ENCODE measurements at regions not wholly inside any gene's neighbourhood (a gene's known extent, or its start where the extent isn't known, plus 50 kb on each side); places are given as distances from the start of the nearest gene placed in this dataset.

DNA sequence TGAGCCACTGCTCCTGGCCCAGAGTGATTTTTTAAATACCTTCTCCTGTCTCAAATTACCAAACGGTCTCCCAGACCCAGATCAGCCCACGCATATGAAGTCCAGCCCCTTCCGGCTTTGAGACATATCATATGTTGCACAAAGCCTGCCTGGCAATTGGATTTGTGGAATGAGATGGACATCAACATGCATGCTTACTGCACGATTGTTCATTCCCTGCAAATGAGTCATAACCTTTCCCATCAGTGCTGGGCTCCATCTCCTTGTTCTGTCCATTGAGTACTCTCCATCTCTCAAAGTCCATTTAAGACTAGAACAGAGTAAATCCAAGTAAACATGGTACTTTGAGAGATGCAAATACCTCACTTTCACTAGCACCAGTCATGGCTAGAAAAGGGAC lies 612.2 kb upstream of the USP24 start:
- TF ChIP-seq POU2F2 (IDR thresholded peaks at IDR 0.05; ENCODE audit: low read depth, low read length) (no peak), POLR2A (IDR thresholded peaks at IDR 0.05; ENCODE audit: low read depth, low read length) (no peak)
